ENCODE measurements at regions not wholly inside any gene's neighbourhood (a gene's known extent, or its start where the extent isn't known, plus 50 kb on each side); places are given as distances from the start of the nearest gene placed in this dataset.

DNA sequence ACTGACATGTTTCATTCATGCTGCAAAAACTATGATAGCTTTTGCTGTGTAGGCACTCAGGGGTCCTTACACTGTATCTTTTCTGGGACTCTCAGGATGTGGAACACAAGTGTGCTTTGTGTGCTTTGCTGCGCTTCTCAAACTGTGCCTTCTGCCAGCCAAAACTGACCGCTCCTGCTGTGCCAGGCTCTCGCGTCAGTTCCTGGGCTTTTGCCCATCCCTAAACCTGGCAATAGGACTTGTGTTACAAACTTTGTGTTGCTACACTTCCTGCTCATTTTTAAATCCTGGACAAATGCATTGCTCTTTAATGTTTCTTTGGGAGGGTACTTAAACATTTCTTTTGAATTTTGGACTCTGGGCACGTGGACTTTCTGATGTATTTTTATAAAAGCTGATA lies 60.3 kb downstream of the DIPK2A start:
- Mint-ChIP-seq H3K4me3 (no peak overlapping the region), H3K36me3 (ENCODE audit: insufficient read depth in 1 of 3, low read depth in 3 of 3) (no peaks in the 10 kb centered on the region), H3K27ac (no peak overlapping the region; a peak in 1 of 7 replicates), H3K9me3 (no peaks in the 10 kb centered on the region), H3K27me3 (ENCODE audit: low read depth) (no peaks in the 10 kb centered on the region), H3K4me1 (peaks cover 5% of the 10 kb centered on the region in 2 experiments)
- H3K9ac ChIP-seq (ENCODE audit: extremely low read depth, insufficient read length, low read length), result no peak overlapping the region
- H3K27ac ChIP-seq (ENCODE audit: insufficient read length, low read depth, low read length), result no peak overlapping the region
- no peak overlapping the region for H2BK15ac ChIP-seq (ENCODE audit: low read depth, low read length)
- H4K20me1 ChIP-seq (ENCODE audit: control insufficient read depth, insufficient read depth, insufficient read length), result no peaks in the 10 kb centered on the region
- H3K23ac ChIP-seq (ENCODE audit: insufficient read length, low read depth, low read length), result no peak overlapping the region
- H3K23me2 ChIP-seq (ENCODE audit: insufficient read length, low read depth, low read length, poor library complexity, severe bottlenecking), result no peaks in the 10 kb centered on the region
- H2AFZ ChIP-seq (ENCODE audit: low read length), result no peak overlapping the region
- no peak overlapping the region for H2BK5ac ChIP-seq (ENCODE audit: insufficient read length, low read length)
- no peaks in the 10 kb centered on the region for H3K79me1 ChIP-seq (ENCODE audit: insufficient read depth, low read depth, low read length, poor library complexity, severe bottlenecking)
- no peak overlapping the region for H3K56ac ChIP-seq (ENCODE audit: insufficient read length, low read depth, low read length)
- no peak overlapping the region for H2BK120ac ChIP-seq (ENCODE audit: low read depth, low read length, poor library complexity, severe bottlenecking)
- H3K4ac ChIP-seq (ENCODE audit: low read depth, low read length), result no peak overlapping the region
- TF ChIP-seq, protein P1, sequence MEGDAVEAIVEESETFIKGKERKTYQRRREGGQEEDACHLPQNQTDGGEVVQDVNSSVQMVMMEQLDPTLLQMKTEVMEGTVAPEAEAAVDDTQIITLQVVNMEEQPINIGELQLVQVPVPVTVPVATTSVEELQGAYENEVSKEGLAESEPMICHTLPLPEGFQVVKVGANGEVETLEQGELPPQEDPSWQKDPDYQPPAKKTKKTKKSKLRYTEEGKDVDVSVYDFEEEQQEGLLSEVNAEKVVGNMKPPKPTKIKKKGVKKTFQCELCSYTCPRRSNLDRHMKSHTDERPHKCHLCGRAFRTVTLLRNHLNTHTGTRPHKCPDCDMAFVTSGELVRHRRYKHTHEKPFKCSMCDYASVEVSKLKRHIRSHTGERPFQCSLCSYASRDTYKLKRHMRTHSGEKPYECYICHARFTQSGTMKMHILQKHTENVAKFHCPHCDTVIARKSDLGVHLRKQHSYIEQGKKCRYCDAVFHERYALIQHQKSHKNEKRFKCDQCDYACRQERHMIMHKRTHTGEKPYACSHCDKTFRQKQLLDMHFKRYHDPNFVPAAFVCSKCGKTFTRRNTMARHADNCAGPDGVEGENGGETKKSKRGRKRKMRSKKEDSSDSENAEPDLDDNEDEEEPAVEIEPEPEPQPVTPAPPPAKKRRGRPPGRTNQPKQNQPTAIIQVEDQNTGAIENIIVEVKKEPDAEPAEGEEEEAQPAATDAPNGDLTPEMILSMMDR (conservative IDR thresholded peaks at IDR 0.05), result no peak
- no peak overlapping the region for H4K5ac ChIP-seq (ENCODE audit: insufficient read length, low read depth, low read length)
- no peak overlapping the region for H2AK5ac ChIP-seq (ENCODE audit: insufficient read length, low read length)
- no peak overlapping the region for H4K8ac ChIP-seq (replicated peaks; ENCODE audit: insufficient read length, low read depth, low read length)
- no CpG with 5 or more reads among the region's 5 CpGs for whole genome bisulfite sequencing (ENCODE audit: extremely low coverage, insufficient read length, low lambda C conversion rate)
- H3T11ph ChIP-seq (ENCODE audit: low read length), result no peak overlapping the region
- peaks cover 3% of the 10 kb centered on the region; the same call in 1 of the 2 replicates for H3K4me1 ChIP-seq (ENCODE audit: insufficient read depth, low read length)
- no peaks in the 10 kb centered on the region for H3K9me3 ChIP-seq (ENCODE audit: control insufficient read depth, low read depth, low read length)
- H3K79me2 ChIP-seq (ENCODE audit: insufficient read depth, low read length), result no peaks in the 10 kb centered on the region
- no peak overlapping the region for H3K4me2 ChIP-seq (ENCODE audit: insufficient read depth, insufficient read length, low read length)
- no peak overlapping the region for H3K14ac ChIP-seq (ENCODE audit: insufficient read depth, low read length)
- no peak overlapping the region for H2BK12ac ChIP-seq (ENCODE audit: insufficient read length, low read depth, low read length)
- no peak overlapping the region for H3K18ac ChIP-seq (ENCODE audit: insufficient read length, low read depth, low read length)
- H3K27me3 ChIP-seq (ENCODE audit: insufficient read depth, low read length), result no peaks in the 10 kb centered on the region
- no peak for DNase-seq
- no peak overlapping the region for H2BK20ac ChIP-seq (ENCODE audit: low read depth, low read length, poor library complexity, severe bottlenecking)
- H4K91ac ChIP-seq (ENCODE audit: insufficient read length, low read depth, low read length), result no peak overlapping the region

Measured in H9 (cell line).